DND-41 (cell line): ENCODE measurements at regions not wholly inside any gene's neighbourhood (a gene's known extent, or its start where the extent isn't known, plus 50 kb on each side); places are given as distances from the start of the nearest gene placed in this dataset.

Experiments used
- ATAC-seq: fragments of 200-7000 bp; cut with Tn5 transposase; 3 replicates; pipeline ENCODE4 v1.9.1; 2021; ENCODE audit warnings: low read depth; ENCODE audit not compliant: insufficient read depth
- DNase-seq: peaks from one replicate; pipeline ENCODE4 v3.0.0-alpha.2; 2020
- H2AFZ ChIP-seq: 2 replicates; pipeline ENCODE4 v1.6.0; 2012; ENCODE audit warnings: low read depth, low read length
- H3K27ac ChIP-seq: 2 replicates; pipeline ENCODE4 v1.5.1; 2012; ENCODE audit warnings: low read length, inconsistent platforms
- H3K27me3 ChIP-seq: fragments of 200-600 bp; sonication (generic); 2 replicates; pipeline ENCODE4 v1.6.0; 2012; ENCODE audit warnings: low read length, mild to moderate bottlenecking, inconsistent platforms; ENCODE audit not compliant: insufficient read depth, poor library complexity
- H3K36me3 ChIP-seq: 2 replicates; pipeline ENCODE4 v1.5.1; 2012; ENCODE audit warnings: low read length, inconsistent platforms; ENCODE audit not compliant: insufficient read depth
- H3K4me1 ChIP-seq: 2 replicates; pipeline ENCODE4 v1.5.1; 2012; ENCODE audit warnings: mild to moderate bottlenecking, low read length; ENCODE audit not compliant: insufficient read depth
- H3K4me2 ChIP-seq: 2 replicates; pipeline ENCODE4 v1.6.0; 2012; ENCODE audit warnings: mild to moderate bottlenecking, moderate library complexity, low read length, inconsistent platforms; ENCODE audit not compliant: insufficient read depth
- H3K4me3 ChIP-seq, 2 experiments: fragments of 200-600 bp in 1 of 2; shearing (Covaris generic) in 1 of 2; 2 replicates each; pipeline ENCODE4 v1.5.1; 2012 to 2016; ENCODE audit warnings: inconsistent platforms in 2 of 2, low read length in 2 of 2, mild to moderate bottlenecking in 2 of 2, low read depth in 1 of 2, moderate library complexity in 1 of 2
- H3K79me2 ChIP-seq: 2 replicates; pipeline ENCODE4 v1.6.0; 2012; ENCODE audit warnings: low read length, inconsistent platforms; ENCODE audit not compliant: insufficient read depth
- H3K9ac ChIP-seq: 2 replicates; pipeline ENCODE4 v1.6.0; 2012; ENCODE audit warnings: low read depth, mild to moderate bottlenecking, inconsistent platforms, low read length, moderate library complexity
- H3K9me3 ChIP-seq: 2 replicates; pipeline ENCODE4 v1.5.1; 2012; ENCODE audit warnings: low read length, moderate library complexity, mild to moderate bottlenecking, inconsistent platforms; ENCODE audit not compliant: insufficient read depth, severe bottlenecking
- H4K20me1 ChIP-seq: 2 replicates; pipeline ENCODE4 v1.6.0; 2012; ENCODE audit warnings: low read length; ENCODE audit not compliant: insufficient read depth
- EZH2 ChIP-seq: IDR thresholded peaks from 3 replicates; pipeline ENCODE4 v1.6.1; 2012; ENCODE audit warnings: borderline replicate concordance, low read depth, mild to moderate bottlenecking, moderate library complexity, low read length, inconsistent platforms; ENCODE audit not compliant: severe bottlenecking
- TF ChIP-seq, protein P1 (sequence below): IDR thresholded peaks from 2 replicates; pipeline ENCODE4 v1.5.1; 2012; ENCODE audit warnings: borderline replicate concordance, low read length, moderate library complexity, mild to moderate bottlenecking; ENCODE audit not compliant: poor library complexity, severe bottlenecking; ENCODE audit errors: extremely low read depth

DNA sequence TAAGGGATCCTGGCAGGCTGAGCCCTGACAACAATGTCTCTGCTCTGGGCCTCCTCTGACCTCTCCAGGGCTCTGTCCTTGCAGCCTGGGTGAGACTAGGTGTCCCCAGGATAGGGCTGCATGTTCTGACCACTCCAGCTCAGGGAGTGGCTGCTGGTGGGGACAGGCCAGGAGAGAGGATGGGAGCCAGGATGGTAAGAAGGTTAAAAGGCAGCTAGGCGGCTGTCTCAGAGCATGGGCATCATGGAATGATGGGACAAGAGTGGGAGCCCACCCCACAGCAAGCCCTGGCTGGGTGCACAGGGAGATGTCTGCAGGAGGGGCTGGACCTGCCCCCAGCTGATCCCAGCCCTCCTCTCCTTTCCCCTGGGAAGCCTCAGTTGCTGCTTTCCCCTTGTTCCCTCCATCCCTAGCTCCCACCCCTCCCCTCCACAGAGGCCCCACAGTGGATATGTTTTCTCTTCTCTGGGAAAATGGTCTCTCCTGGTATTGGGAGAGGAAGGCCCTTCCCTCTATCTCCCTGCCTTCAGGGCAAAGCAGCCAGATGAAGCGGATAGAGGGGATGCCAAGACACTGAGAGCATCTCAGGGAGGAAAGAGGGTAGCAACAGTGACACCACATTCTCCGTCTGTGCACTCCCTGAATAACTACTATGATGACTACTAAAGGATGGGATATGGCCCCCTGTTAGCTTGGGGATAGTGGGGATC, 334.3 kb downstream of the DYSF start:
- TF ChIP-seq, protein P1, sequence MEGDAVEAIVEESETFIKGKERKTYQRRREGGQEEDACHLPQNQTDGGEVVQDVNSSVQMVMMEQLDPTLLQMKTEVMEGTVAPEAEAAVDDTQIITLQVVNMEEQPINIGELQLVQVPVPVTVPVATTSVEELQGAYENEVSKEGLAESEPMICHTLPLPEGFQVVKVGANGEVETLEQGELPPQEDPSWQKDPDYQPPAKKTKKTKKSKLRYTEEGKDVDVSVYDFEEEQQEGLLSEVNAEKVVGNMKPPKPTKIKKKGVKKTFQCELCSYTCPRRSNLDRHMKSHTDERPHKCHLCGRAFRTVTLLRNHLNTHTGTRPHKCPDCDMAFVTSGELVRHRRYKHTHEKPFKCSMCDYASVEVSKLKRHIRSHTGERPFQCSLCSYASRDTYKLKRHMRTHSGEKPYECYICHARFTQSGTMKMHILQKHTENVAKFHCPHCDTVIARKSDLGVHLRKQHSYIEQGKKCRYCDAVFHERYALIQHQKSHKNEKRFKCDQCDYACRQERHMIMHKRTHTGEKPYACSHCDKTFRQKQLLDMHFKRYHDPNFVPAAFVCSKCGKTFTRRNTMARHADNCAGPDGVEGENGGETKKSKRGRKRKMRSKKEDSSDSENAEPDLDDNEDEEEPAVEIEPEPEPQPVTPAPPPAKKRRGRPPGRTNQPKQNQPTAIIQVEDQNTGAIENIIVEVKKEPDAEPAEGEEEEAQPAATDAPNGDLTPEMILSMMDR = no peak
- TF ChIP-seq EZH2 = no peak
- Histone ChIP-seq H3K4me1 (no peaks in the 10 kb centered on the region), H3K27ac (no peak overlapping the region), H3K79me2 (no peaks in the 10 kb centered on the region), H3K27me3 (no peaks in the 10 kb centered on the region), H2AFZ (no peak overlapping the region), H3K9me3 (no peaks in the 10 kb centered on the region), H3K36me3 (no peaks in the 10 kb centered on the region), H3K4me2 (no peak overlapping the region), H3K9ac (no peak overlapping the region), H4K20me1 (no peaks in the 10 kb centered on the region), H3K4me3 (no peak overlapping the region)
- DNase-seq (no peak), ATAC-seq (no peak)

DNA sequence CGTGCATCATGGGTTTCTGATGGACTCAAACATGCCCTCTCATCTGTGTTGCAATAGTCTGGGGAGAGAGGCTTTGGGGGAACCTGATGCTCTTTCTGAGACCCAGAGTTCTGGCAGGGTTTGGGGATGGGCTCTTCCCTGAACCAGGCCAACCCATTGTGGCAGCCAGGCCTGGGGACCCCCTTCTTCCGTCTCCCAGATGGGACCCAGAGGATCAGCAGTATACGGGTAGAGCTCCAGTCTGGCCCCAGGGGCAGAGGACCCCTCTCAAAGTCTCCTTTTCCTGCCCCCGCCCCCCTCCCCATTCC, 333.7 kb downstream of the DYSF start:
- H3K4me1 ChIP-seq = no peaks in the 10 kb centered on the region
- no peaks in the 10 kb centered on the region for H3K79me2 ChIP-seq
- H3K36me3 ChIP-seq = no peaks in the 10 kb centered on the region

DNA sequence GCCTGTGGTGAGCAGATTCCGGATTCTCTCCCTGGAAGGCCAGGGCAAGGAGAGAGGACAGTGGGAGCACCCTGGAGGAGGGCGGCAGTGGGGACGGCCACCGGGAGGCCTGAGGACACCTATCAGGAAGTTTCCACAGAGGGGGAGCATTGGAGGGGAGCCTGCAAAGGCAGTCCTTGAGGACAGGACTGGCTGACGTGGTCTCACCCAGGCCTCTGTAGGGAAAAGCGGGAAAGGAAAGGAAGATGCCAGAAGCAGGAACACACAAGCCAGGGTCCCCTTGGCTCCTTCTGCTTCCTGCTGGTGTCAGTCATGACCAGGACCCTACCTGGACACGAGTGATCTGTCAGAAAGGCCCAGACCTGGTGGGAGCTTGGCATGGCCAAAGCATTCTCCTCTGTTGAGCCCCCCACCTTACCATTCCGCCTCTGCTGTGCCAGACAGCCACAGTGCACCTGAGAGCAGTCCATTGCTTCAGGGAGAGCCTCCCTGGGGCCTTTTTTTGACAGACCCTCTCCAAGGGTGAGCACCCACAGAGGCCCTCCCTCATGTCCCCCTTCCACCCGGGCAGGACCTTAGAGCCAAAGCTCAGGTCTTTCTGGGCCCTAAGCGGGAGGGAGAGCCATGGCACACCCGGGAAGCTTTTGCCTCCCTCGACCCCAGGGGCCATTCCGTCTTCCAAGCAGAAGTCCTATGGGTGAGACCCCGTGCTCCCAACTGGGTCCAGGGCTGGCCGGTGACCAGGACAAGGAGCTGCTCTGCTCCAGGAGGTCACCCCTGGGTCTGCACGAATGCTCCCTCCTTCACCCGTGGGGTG, 333.1 kb downstream of the DYSF start:
- Histone ChIP-seq H2AFZ (no peak overlapping the region), H3K27me3 (no peaks in the 10 kb centered on the region), H3K36me3 (no peaks in the 10 kb centered on the region), H3K79me2 (no peaks in the 10 kb centered on the region), H3K27ac (no peak overlapping the region), H3K9ac (no peak overlapping the region), H3K4me1 (no peaks in the 10 kb centered on the region), H3K4me3 (no peak overlapping the region), H3K9me3 (no peaks in the 10 kb centered on the region), H4K20me1 (no peaks in the 10 kb centered on the region), H3K4me2 (no peak overlapping the region)
- no peak for DNase-seq
- TF ChIP-seq, protein P1 = no peak
- no peak for TF ChIP-seq EZH2
- no peak for ATAC-seq

More for the DNA sequence above, 333.7 kb downstream of the DYSF start:
- TF ChIP-seq EZH2 = no peak
- TF ChIP-seq, protein P1 = no peak
- H3K27me3 ChIP-seq = no peaks in the 10 kb centered on the region
- no peak overlapping the region for H3K9ac ChIP-seq
- no peak overlapping the region for H3K27ac ChIP-seq
- no peak for DNase-seq
- H3K9me3 ChIP-seq = no peaks in the 10 kb centered on the region
- no peak overlapping the region for H2AFZ ChIP-seq
- H4K20me1 ChIP-seq = no peaks in the 10 kb centered on the region
- H3K4me2 ChIP-seq = no peak overlapping the region
- no peak for ATAC-seq
- H3K4me3 ChIP-seq = no peak overlapping the region
